Hematopoietic multipotent progenitor cell treated with erythropoietin and hydrocortisone succinate and interleukin-3 and kit ligand, for 15 days (in vitro differentiated cells): ENCODE measurements at regions not wholly inside any gene's neighbourhood (a gene's known extent, or its start where the extent isn't known, plus 50 kb on each side); places are given as distances from the start of the nearest gene placed in this dataset.

Source experiments
- DNase-seq: peaks from one replicate; pipeline ENCODE4 v3.0.0-alpha.2; 2015; ENCODE audit warnings: low spot score

GRCh38 chr13:76795701-76796695, 90.2 kb downstream of the KCTD12 start:
- DNase-seq, result no peak

- no peak for DNase-seq
These were observed 93.4 kb downstream of the KCTD12 start for GRCh38 chr13:76792731-76793347.

DNA sequence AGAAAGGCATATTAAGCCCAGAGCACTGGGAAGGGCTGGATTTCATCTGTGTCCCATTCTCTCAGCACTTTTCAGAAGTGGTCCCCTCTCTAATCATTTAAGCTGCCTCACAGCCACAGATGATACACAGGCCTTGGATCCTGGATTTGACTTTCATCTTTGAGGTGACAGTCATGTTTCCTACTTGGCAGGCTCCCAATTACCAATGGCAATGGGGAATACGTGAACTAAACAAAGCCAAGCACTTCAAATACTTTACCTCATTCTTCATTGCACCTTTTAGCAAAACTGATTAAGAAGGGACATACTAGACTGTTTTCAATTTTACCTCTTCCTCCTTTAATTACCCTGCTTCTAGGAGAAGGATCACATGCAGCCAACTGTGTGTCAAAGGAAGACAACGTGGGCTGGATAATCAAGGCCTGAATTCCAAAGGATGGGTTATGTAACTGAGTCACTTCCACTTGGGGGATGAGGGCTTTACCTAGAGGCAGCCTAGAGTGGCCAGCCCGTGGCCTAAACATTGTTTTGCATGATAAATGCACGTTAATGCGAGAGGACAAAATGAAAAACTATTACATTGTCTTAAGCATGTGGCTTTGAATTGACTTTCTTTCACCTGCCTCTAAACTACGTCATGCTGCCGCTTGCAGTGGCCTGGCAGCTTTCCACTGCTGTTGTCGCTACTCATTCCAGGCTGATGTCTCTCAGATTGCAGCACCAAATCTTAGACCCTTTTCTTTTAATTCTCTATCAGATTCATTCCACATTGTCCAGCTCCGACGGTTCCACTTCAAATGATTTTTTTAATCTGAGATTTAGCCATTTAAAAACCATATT, 95.0 kb downstream of the KCTD12 start:
- no peak for DNase-seq

DNA sequence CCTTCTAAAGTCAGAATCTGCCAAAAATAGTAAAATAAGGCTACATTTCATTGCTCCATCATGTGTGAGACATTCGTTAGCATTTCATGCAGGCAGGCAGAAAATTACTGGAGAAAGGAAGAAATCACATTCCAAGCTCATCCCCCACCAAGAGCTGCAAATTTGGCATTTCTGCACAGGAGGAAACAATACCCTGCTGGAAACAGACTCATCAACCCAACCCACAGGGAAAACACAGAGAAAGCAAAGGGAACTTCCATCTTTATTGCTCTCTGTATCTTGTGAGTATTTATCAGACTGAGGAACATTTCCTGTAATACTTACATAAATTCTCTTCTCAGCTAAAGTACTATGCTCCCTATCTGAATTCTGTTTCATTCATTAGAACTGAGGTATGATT, 95.7 kb downstream of the KCTD12 start:
- no peak for DNase-seq

GRCh38 chr13:76783798-76784197, 102.4 kb downstream of the KCTD12 start:
- no peak for DNase-seq

- no peak for DNase-seq
These were observed 107.4 kb downstream of the KCTD12 start for GRCh38 chr13:76778853-76779252.

DNA sequence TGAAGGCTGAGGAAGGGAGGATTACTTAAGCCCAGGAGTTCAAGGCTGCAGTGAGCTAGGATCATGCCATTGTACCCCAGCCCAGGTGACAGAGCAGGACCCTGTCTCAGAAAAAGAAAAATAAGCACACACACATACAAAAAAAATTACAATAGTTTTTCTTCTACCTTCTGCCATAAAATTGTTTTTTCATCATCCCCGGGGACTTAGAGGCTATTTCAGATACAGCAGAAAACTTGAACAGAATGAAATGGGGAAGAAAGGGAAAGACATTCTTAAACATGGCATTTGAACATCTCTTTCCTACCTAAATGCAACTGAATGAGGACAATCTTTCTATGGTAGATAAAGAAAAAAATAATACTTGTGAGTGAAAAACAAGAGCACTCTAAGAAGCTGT, 109.1 kb downstream of the KCTD12 start:
- no peak for DNase-seq

DNA sequence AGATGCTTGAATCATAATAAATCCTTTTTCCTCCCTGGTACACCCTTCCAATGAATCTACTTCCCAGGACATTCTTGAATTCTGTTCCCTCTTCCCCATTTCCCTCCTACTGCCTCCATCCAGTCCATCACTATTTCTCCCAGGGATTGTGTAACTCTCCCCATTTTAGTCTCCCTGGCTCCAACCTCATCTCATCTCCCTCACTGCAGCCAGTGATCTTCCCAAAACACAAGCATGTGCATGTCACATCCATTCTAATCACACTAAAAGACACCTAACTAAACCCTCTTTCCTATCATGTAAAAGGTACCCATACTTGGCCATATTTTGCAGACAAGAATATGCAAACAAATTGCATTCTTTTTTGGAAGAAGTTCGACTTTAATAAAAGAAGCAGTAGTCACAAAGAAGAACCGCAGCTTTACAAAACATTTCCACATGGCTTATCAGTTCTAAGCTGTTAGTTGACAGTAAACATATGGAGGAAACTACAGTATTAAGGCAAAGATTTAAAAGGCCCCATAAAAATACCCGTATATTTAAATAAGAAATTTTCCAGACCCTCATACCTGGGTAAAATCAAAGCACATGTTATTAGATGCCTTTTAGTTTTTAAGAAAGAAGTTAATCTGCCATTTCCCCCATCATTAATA, 111.0 kb downstream of the KCTD12 start:
- DNase-seq, result no peak

- DNase-seq, result no peak
These were observed 112.6 kb downstream of the KCTD12 start for GRCh38 chr13:76773448-76774094.

DNA sequence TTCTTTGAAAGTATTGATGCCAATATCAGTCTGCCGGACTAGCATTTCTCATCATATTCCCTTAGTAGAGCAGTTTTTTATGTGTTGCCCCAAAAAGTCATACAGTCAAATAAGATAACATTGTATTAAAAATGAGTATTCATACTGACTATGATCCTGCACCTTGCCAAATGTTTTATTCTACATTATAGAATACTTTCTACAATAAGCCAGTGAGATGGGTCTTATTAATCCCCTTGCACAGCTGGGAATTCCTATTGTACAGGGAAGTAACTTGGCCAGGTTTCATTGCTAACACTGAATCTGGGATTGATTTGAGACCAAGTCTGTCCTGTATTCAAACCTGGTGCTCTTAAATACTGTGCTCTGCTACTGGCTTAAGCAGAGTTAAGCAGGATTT, 114.0 kb downstream of the KCTD12 start:
- DNase-seq, result no peak

GRCh38 chr13:76769271-76769791, 116.9 kb downstream of the KCTD12 start:
- no peak for DNase-seq

DNA sequence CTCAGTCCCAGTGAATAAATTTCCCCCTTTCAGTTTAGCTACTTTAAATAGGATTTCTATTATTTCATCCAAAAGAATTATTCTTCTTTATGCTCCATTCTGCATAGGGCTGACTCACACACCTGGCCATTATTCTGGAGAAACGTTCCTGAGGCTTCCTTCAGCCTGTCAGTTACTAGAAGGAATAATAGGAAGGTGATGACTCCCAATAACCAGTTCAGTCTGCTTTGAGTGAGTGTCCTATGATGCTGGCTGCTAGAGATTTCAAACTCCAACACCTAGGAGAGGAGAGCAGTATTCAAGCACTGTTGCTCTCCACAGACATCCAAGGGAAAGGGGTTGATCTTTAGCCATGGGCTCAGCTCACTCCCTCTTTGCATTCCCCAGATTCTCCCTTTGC, 117.8 kb downstream of the KCTD12 start:
- no peak for DNase-seq

DNA sequence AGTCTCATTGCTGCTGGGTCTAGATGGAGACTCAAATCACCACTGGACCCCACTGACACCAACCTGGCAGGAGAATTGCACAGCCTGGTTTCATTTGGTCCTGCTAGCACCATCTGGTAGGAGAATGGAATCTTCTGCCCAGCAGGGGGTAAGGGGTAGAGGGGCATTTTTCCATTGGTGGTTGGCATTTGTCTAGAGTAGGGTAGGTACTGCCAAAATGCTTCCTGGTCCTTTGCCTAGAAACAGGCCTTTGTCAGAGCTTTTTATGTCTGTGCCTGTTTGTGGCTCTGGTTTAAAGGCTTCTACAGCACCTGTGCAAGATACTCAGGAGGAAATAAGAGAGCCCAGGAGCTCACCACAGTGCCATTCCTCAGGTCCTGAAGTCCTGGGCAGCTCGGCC, 121.3 kb downstream of the KCTD12 start:
- no peak for DNase-seq

DNA sequence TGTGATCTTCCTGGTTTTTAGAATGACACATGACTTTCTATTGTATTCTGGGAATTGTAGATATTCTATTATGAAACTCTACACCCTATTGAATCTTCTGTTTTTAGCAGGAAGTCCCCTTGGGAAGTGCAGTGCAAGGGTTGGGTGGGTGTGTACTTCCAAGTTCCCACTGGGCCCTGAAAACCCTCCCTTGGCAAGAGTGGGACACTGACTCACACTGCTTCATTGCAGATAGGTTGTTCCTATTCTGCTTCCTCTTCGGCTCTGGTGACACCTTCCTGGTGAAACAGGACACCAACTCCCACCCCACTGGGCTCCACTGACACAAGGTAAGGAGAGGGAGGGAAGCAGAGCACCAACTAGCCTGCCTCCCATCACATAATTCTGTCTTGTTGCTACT, 121.8 kb downstream of the KCTD12 start:
- no peak for DNase-seq

- no peak for DNase-seq
These were observed 123.5 kb downstream of the KCTD12 start for GRCh38 chr13:76762721-76763120.

- DNase-seq, result no peak
These were observed 126.3 kb downstream of the KCTD12 start for GRCh38 chr13:76759877-76760276.

DNA sequence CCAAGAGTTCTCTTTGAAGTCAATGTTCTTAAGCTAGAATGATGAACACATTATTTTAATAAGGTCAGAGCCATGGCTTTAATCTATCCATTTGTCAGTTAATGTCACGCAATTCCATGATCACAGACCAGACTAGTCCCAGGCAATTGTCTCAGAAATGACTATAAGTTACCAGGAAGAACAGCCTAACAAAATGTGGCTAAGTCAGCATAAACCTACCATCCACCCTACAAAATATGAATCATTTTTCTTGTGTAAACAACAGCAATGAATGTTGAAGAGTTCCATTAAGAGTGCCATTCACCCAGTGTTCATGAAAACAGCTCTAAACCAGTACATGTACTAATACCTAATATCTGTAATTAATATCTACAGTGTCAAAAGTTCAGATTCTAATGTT, 127.5 kb downstream of the KCTD12 start:
- DNase-seq, result no peak

GRCh38 chr13:76758257-76758656, 127.9 kb downstream of the KCTD12 start:
- DNase-seq, result no peak

DNA sequence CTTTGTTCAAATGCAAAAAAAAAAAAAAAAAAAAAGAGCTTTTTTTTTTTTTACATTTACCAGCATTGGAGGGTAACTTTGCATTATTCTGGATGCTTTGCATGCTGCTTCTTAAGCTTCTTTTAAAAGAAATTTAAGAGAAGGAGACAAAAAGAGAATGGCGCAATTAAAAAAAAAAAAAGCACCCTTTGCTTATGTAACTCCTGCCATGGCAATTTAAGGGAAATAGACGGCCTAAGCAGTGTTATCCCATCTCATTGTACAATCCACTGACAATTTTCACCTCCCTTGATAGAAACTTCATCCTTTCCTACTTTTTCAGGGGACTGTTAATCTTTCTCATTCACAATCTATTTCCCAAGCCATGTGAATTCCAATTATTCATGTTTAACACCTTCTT, 129.8 kb downstream of the KCTD12 start:
- DNase-seq, result no peak

- no peak for DNase-seq
These were observed 131.8 kb downstream of the KCTD12 start for GRCh38 chr13:76754414-76754813.

DNA sequence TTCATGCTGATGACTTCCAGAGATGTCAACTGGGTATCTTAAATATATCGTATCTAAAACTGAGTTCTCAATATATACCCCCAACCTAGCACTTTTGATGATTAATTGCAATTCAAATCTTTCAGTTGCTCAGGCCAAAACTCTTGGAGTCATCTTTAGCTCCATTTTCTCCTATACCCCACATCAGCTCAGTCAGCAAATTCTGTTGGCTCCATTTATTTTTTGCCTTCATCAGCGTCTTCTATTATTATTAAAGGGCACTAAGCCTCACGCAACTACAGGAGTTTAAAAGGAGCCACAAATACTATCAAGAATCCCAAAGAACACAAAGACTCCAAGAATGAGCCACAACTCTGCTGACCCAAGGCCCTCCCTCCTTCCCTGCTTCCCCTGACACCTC, 134.9 kb downstream of the KCTD12 start:
- DNase-seq, result no peak
